ENCODE measurements at regions not wholly inside any gene's neighbourhood (a gene's known extent, or its start where the extent isn't known, plus 50 kb on each side); places are given as distances from the start of the nearest gene placed in this dataset.

- TF ChIP-seq CTCF (conservative IDR thresholded peaks at IDR 0.05; ENCODE audit: low read length) (no peak), EZH2phosphoT487 (IDR thresholded peaks at IDR 0.05; ENCODE audit: borderline replicate concordance) (no peak)
Observed at GRCh38 chr1:170789063-170789462, 125.1 kb downstream of the PRRX1 start.

Measured in Loucy (cell line).